GM12865 (cell line): ENCODE measurements at regions not wholly inside any gene's neighbourhood (a gene's known extent, or its start where the extent isn't known, plus 50 kb on each side); places are given as distances from the start of the nearest gene placed in this dataset.
"Not testable (repeated sequence)": the region's sequence is repeated elsewhere in the genome, so short reads cannot be mapped to it uniquely, and the experiment has no call there.

Experiments used
- DNase-seq: peaks from one replicate; pipeline ENCODE4 v3.0.0; 2010; ENCODE audit warnings: low read depth
- H3K4me3 ChIP-seq: 2 replicates; pipeline ENCODE4 v1.5.1; 2011; ENCODE audit warnings: mild to moderate bottlenecking, low read depth, low read length, control low read depth
- CTCF ChIP-seq: IDR thresholded peaks from 2 replicates; pipeline ENCODE4 v1.5.1; 2011; ENCODE audit warnings: low read length, control low read depth, low read depth, inconsistent platforms; ENCODE audit not compliant: insufficient read depth; ENCODE audit errors: missing control alignments

- DNase-seq = peak; percentile 20
- TF ChIP-seq CTCF = no peak
- H3K4me3 ChIP-seq = no peak overlapping the region
Measured at GRCh38 chr14:65846196-65846868, 433.8 kb downstream of the FUT8 start.

- TF ChIP-seq CTCF = no peak
- DNase-seq = peak; percentile 75
- no peak overlapping the region for H3K4me3 ChIP-seq
Measured at GRCh38 chr14:65847075-65847847, 434.7 kb downstream of the FUT8 start.

- not testable (repeated sequence) for DNase-seq, H3K4me3 ChIP-seq
Measured at GRCh38 chr14:65847931-65848330, 435.4 kb downstream of the FUT8 start.

- no peak overlapping the region for H3K4me3 ChIP-seq
- no peak for TF ChIP-seq CTCF
- DNase-seq = no peak
Measured at GRCh38 chr14:65849091-65849490, 436.6 kb downstream of the FUT8 start.

- DNase-seq = no peak
- no peak for TF ChIP-seq CTCF
Measured at GRCh38 chr14:65849558-65849957, 437.0 kb downstream of the FUT8 start.

GRCh38 chr14:65850429-65851135, 438.1 kb downstream of the FUT8 start:
- peak; percentile 10 for DNase-seq
- no peak for TF ChIP-seq CTCF
- H3K4me3 ChIP-seq = no peak overlapping the region

More at GRCh38 chr14:65849558-65849957, 437.0 kb downstream of the FUT8 start:
- no peak overlapping the region for H3K4me3 ChIP-seq

- DNase-seq = no peak
- no peak for TF ChIP-seq CTCF
- no peak overlapping the region for H3K4me3 ChIP-seq
Measured at GRCh38 chr14:65852689-65853088, 440.2 kb downstream of the FUT8 start.
